ENCODE measurements at regions not wholly inside any gene's neighbourhood (a gene's known extent, or its start where the extent isn't known, plus 50 kb on each side); places are given as distances from the start of the nearest gene placed in this dataset.

GRCh38 chrX:128365492-128365891, 313.3 kb upstream of the ACTRT1 start:
- TF ChIP-seq CTCF (IDR thresholded peaks at IDR 0.05; ENCODE audit: low read length) (no peak), EZH2 (IDR thresholded peaks at IDR 0.05; ENCODE audit: borderline replicate concordance, low read length) (no peak)

Data from OCI-LY1 (cell line).